ENCODE measurements at regions not wholly inside any gene's neighbourhood (a gene's known extent, or its start where the extent isn't known, plus 50 kb on each side); places are given as distances from the start of the nearest gene placed in this dataset.

DNA sequence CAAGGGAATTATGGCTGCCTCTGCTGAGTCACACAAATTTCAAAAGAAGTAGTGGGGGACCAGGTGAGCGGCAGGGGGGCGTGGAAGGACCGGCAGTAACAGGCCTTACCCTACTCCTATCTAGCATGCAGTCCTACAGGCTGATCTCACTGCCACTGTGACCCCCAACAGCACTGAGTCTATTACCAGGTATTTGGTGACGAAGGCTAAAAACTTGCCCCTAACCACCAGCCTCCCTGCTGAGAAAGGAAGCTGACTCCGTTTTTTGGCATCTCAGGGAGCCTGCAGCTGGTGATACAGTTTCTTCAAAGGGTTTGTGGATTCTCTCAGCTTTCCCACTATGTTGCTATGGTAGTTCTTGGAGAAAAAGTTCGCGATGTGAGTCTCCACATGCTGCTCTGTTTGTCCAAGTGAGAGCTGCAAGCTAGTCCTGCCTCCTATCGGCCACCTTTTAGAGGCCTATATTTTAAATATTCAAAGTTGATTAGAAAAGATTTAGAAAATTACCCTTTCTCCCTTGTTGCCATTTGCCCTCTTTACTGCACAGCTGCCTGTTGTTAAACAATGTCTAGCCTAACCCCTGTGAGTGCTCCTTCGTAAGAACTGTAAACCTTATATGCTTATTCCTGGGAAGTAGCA, 57.1 kb upstream of the SLCO1B1 start:
- TF ChIP-seq, protein P1, sequence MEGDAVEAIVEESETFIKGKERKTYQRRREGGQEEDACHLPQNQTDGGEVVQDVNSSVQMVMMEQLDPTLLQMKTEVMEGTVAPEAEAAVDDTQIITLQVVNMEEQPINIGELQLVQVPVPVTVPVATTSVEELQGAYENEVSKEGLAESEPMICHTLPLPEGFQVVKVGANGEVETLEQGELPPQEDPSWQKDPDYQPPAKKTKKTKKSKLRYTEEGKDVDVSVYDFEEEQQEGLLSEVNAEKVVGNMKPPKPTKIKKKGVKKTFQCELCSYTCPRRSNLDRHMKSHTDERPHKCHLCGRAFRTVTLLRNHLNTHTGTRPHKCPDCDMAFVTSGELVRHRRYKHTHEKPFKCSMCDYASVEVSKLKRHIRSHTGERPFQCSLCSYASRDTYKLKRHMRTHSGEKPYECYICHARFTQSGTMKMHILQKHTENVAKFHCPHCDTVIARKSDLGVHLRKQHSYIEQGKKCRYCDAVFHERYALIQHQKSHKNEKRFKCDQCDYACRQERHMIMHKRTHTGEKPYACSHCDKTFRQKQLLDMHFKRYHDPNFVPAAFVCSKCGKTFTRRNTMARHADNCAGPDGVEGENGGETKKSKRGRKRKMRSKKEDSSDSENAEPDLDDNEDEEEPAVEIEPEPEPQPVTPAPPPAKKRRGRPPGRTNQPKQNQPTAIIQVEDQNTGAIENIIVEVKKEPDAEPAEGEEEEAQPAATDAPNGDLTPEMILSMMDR (conservative IDR thresholded peaks at IDR 0.05; ENCODE audit: low read length) = no peak
- no peak for TF ChIP-seq EZH2phosphoT487 (IDR thresholded peaks at IDR 0.05; ENCODE audit: borderline replicate concordance, low read depth, low read length)

Measured in OCI-LY7 (cell line).